ENCODE measurements at regions not wholly inside any gene's neighbourhood (a gene's known extent, or its start where the extent isn't known, plus 50 kb on each side); places are given as distances from the start of the nearest gene placed in this dataset.

- no peak for DNase-seq
These were observed 1539.2 kb upstream of the PIK3C3 start for GRCh38 chr18:40415821-40416220.

GRCh38 chr18:40415176-40415791, 1539.8 kb upstream of the PIK3C3 start:
- no peak for DNase-seq

- no peak for DNase-seq
These were observed 1540.8 kb upstream of the PIK3C3 start for GRCh38 chr18:40414155-40414754.

GRCh38 chr18:40413160-40413559, 1541.9 kb upstream of the PIK3C3 start:
- no peak for DNase-seq

- DNase-seq = no peak
These were observed 1542.6 kb upstream of the PIK3C3 start for GRCh38 chr18:40412410-40412809.

- no peak for DNase-seq
These were observed 1547.1 kb upstream of the PIK3C3 start for GRCh38 chr18:40407909-40408308.

GRCh38 chr18:40404284-40404683, 1550.8 kb upstream of the PIK3C3 start:
- no peak for DNase-seq

- DNase-seq = no peak
These were observed 1553.0 kb upstream of the PIK3C3 start for GRCh38 chr18:40402052-40402451.

GRCh38 chr18:40388121-40388520, 1566.9 kb upstream of the PIK3C3 start:
- DNase-seq = no peak

- DNase-seq = no peak
These were observed 1567.8 kb upstream of the PIK3C3 start for GRCh38 chr18:40387130-40387787.

GRCh38 chr18:40382197-40382596, 1572.8 kb upstream of the PIK3C3 start:
- DNase-seq = no peak

GRCh38 chr18:40380686-40381439, 1574.2 kb upstream of the PIK3C3 start:
- DNase-seq = no peak

- DNase-seq = no peak
These were observed 1579.2 kb upstream of the PIK3C3 start for GRCh38 chr18:40375837-40376236.

GRCh38 chr18:40371673-40372072, 1583.4 kb upstream of the PIK3C3 start:
- DNase-seq = no peak

GRCh38 chr18:40367576-40367975, 1587.5 kb upstream of the PIK3C3 start:
- no peak for DNase-seq

- no peak for DNase-seq
These were observed 1588.5 kb upstream of the PIK3C3 start for GRCh38 chr18:40366521-40366920.

- DNase-seq = no peak
These were observed 1589.5 kb upstream of the PIK3C3 start for GRCh38 chr18:40365526-40365925.

GRCh38 chr18:40360558-40360957, 1594.5 kb upstream of the PIK3C3 start:
- no peak for DNase-seq

GRCh38 chr18:40357536-40357935, 1597.5 kb upstream of the PIK3C3 start:
- no peak for DNase-seq

GRCh38 chr18:40356168-40356567, 1598.9 kb upstream of the PIK3C3 start:
- no peak for DNase-seq

GRCh38 chr18:40355726-40356125, 1599.3 kb upstream of the PIK3C3 start:
- DNase-seq = peak; percentile 31

- DNase-seq = no peak
These were observed 1606.8 kb upstream of the PIK3C3 start for GRCh38 chr18:40348196-40348595.

- DNase-seq = no peak
These were observed 1607.8 kb upstream of the PIK3C3 start for GRCh38 chr18:40347261-40347660.
